KMS-11 (cell line): ENCODE measurements at regions not wholly inside any gene's neighbourhood (a gene's known extent, or its start where the extent isn't known, plus 50 kb on each side); places are given as distances from the start of the nearest gene placed in this dataset.
"Not testable (repeated sequence)": the region's sequence is repeated elsewhere in the genome, so short reads cannot be mapped to it uniquely, and the experiment has no call there.

Experiments
- H2AFZ ChIP-seq: fragments of 200-600 bp; sonication (generic); 2 replicates; pipeline ENCODE4 v1.6.1; 2016; ENCODE audit warnings: antibody characterized with exemption, mixed run types, low read depth
- H3K27ac ChIP-seq: fragments of 200-600 bp; sonication (generic); 2 replicates; pipeline ENCODE4 v1.6.1; 2016; ENCODE audit warnings: mild to moderate bottlenecking, mixed run types
- H3K27me3 ChIP-seq: fragments of 200-600 bp; sonication (generic); 2 replicates; pipeline ENCODE4 v1.6.1; 2017; ENCODE audit warnings: mild to moderate bottlenecking, low read depth, mixed run types, moderate library complexity; ENCODE audit not compliant: insufficient read depth
- H3K36me3 ChIP-seq: fragments of 200-600 bp; sonication (generic); 2 replicates; pipeline ENCODE4 v1.6.1; 2017; ENCODE audit warnings: mild to moderate bottlenecking, mixed run types; ENCODE audit not compliant: insufficient read depth
- H3K4me1 ChIP-seq: fragments of 200-600 bp; sonication (generic); 2 replicates; pipeline ENCODE4 v1.6.1; 2016; ENCODE audit warnings: mild to moderate bottlenecking, low read depth, mixed run types; ENCODE audit not compliant: poor library complexity, severe bottlenecking
- H3K4me2 ChIP-seq: fragments of 200-600 bp; sonication (generic); 2 replicates; pipeline ENCODE4 v1.7.0; 2016; ENCODE audit warnings: mild to moderate bottlenecking, mixed run types
- H3K4me3 ChIP-seq: fragments of 200-600 bp; sonication (generic); IDR thresholded peaks from 2 replicates; pipeline ENCODE4 v1.6.1; 2017; ENCODE audit warnings: low read depth, low read length, mixed read lengths; ENCODE audit not compliant: insufficient read depth
- H3K79me2 ChIP-seq: fragments of 200-600 bp; sonication (generic); 2 replicates; pipeline ENCODE4 v1.6.1; 2016; ENCODE audit warnings: low read depth, mixed run types; ENCODE audit not compliant: insufficient read depth
- H3K9ac ChIP-seq: fragments of 200-600 bp; sonication (generic); 2 replicates; pipeline ENCODE4 v1.6.1; 2016; ENCODE audit warnings: mild to moderate bottlenecking, mixed run types
- H4K20me1 ChIP-seq: fragments of 200-600 bp; sonication (generic); 2 replicates; pipeline ENCODE4 v1.6.1; 2016; ENCODE audit warnings: mild to moderate bottlenecking, mixed run types; ENCODE audit not compliant: insufficient read depth
- CTCF ChIP-seq: fragments of 200-600 bp; sonication (generic); conservative IDR thresholded peaks from 2 replicates; pipeline ENCODE4 v1.6.1; 2017; ENCODE audit warnings: low read depth, mild to moderate bottlenecking, antibody characterized with exemption, low read length, moderate library complexity, mixed read lengths

- Histone ChIP-seq H2AFZ (no peak overlapping the region), H3K36me3 (no peaks in the 10 kb centered on the region), H3K79me2 (no peaks in the 10 kb centered on the region), H3K4me3 (no peak overlapping the region), H4K20me1 (no peaks in the 10 kb centered on the region), H3K4me2 (no peak overlapping the region), H3K27me3 (peaks cover 9% of the 10 kb centered on the region; the same call in 1 of the 2 replicates), H3K27ac (no peak overlapping the region), H3K4me1 (no peaks in the 10 kb centered on the region), H3K9ac (no peak overlapping the region)
- TF ChIP-seq CTCF = no peak
Observed at GRCh38 chr16:86737083-86737482, 158.7 kb downstream of the FOXL1 start.

GRCh38 chr16:86738322-86738721, 160.0 kb downstream of the FOXL1 start:
- not testable (repeated sequence) for H3K27me3 ChIP-seq, H3K79me2 ChIP-seq, H4K20me1 ChIP-seq, H2AFZ ChIP-seq, H3K36me3 ChIP-seq, H3K4me3 ChIP-seq, H3K4me2 ChIP-seq, H3K9ac ChIP-seq, H3K4me1 ChIP-seq, H3K27ac ChIP-seq

GRCh38 chr16:86739178-86739577, 160.8 kb downstream of the FOXL1 start:
- Histone ChIP-seq H3K27me3 (peaks cover 6% of the 10 kb centered on the region; the same call in 1 of the 2 replicates), H3K4me2 (no peak overlapping the region), H3K36me3 (no peaks in the 10 kb centered on the region), H4K20me1 (no peaks in the 10 kb centered on the region), H3K79me2 (no peaks in the 10 kb centered on the region), H2AFZ (no peak overlapping the region), H3K27ac (no peak overlapping the region), H3K4me1 (no peaks in the 10 kb centered on the region), H3K9ac (no peak overlapping the region), H3K4me3 (no peak overlapping the region)
- no peak for TF ChIP-seq CTCF

GRCh38 chr16:86739808-86740207, 161.5 kb downstream of the FOXL1 start:
- Histone ChIP-seq H3K36me3 (no peaks in the 10 kb centered on the region), H2AFZ (no peak overlapping the region), H4K20me1 (no peaks in the 10 kb centered on the region), H3K4me3 (no peak overlapping the region), H3K4me2 (no peak overlapping the region), H3K79me2 (no peaks in the 10 kb centered on the region), H3K27ac (no peak overlapping the region), H3K27me3 (peaks cover 6% of the 10 kb centered on the region; the same call in 1 of the 2 replicates), H3K9ac (no peak overlapping the region), H3K4me1 (no peaks in the 10 kb centered on the region)
- no peak for TF ChIP-seq CTCF

GRCh38 chr16:86740298-86740697, 161.9 kb downstream of the FOXL1 start:
- H4K20me1 ChIP-seq = no peaks in the 10 kb centered on the region
- H3K4me2 ChIP-seq = no peak overlapping the region
- H2AFZ ChIP-seq = no peak overlapping the region

More at GRCh38 chr16:86740298-86740697, 161.9 kb downstream of the FOXL1 start:
- Histone ChIP-seq H3K36me3 (no peaks in the 10 kb centered on the region), H3K79me2 (no peaks in the 10 kb centered on the region), H3K4me3 (no peak overlapping the region), H3K9ac (no peak overlapping the region), H3K27ac (no peak overlapping the region), H3K27me3 (peaks cover 6% of the 10 kb centered on the region; the same call in 1 of the 2 replicates), H3K4me1 (no peaks in the 10 kb centered on the region)
- no peak for TF ChIP-seq CTCF
